Fibroblast of lung (primary cell): ENCODE measurements at regions not wholly inside any gene's neighbourhood (a gene's known extent, or its start where the extent isn't known, plus 50 kb on each side); places are given as distances from the start of the nearest gene placed in this dataset.

Experiments
- EZH2 ChIP-seq: IDR thresholded peaks from 2 replicates; pipeline ENCODE4 v1.5.1; 2012; ENCODE audit warnings: low read length, control low read depth, mild to moderate bottlenecking; ENCODE audit errors: missing control alignments
- TF ChIP-seq, protein P1 (sequence below), 2 donors: IDR thresholded peaks in 1 of 2; conservative IDR thresholded peaks in 1 of 2; 1 replicate in 1 of 2; 2 replicates in 1 of 2; pipeline ENCODE4 v1.5.1; 2011 to 2012; ENCODE audit warnings: low read length in 2 of 2, control low read depth in 1 of 2, inconsistent platforms in 1 of 2, low read depth in 1 of 2, mild to moderate bottlenecking in 1 of 2

DNA sequence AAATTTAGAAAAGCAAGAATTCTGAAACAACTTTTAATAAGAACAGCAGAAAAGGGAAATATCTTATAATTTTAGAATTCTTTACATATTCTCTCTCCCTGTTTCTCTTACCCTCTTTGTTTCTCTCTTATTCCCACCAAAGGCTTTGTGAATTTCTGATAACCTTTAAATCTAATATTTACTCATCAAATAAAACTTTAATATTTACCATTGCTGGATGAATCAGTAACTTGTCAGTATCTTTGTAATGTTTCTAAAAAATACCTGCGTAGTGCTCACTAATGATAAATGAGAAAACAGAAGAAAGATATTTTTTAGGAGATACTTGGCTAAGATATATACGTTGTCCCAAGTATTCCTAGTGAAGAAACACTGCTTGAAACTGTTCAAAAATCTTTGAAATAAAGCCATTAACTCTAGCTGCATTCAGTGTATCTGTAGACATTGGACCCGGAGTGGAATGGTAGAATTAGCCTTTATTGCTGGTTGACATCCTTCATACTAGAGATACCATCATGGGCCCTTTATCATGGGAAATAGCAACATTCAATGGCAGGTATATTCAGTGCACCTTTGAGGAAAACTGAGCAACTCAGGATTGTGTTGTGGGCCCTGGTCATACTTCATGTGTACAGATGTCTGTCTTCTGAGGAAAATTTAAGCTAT is 2160.4 kb downstream of the MAT2B start:
- TF ChIP-seq, protein P1, sequence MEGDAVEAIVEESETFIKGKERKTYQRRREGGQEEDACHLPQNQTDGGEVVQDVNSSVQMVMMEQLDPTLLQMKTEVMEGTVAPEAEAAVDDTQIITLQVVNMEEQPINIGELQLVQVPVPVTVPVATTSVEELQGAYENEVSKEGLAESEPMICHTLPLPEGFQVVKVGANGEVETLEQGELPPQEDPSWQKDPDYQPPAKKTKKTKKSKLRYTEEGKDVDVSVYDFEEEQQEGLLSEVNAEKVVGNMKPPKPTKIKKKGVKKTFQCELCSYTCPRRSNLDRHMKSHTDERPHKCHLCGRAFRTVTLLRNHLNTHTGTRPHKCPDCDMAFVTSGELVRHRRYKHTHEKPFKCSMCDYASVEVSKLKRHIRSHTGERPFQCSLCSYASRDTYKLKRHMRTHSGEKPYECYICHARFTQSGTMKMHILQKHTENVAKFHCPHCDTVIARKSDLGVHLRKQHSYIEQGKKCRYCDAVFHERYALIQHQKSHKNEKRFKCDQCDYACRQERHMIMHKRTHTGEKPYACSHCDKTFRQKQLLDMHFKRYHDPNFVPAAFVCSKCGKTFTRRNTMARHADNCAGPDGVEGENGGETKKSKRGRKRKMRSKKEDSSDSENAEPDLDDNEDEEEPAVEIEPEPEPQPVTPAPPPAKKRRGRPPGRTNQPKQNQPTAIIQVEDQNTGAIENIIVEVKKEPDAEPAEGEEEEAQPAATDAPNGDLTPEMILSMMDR (conservative IDR thresholded peaks at IDR 0.05 in 1 of 2, IDR thresholded peaks at IDR 0.05 in 1 of 2; ENCODE audit: low read depth in 1 of 2, low read length in 2 of 2) = no peak
- no peak for TF ChIP-seq EZH2
